ENCODE measurements at regions not wholly inside any gene's neighbourhood (a gene's known extent, or its start where the extent isn't known, plus 50 kb on each side); places are given as distances from the start of the nearest gene placed in this dataset.
"Not testable (repeated sequence)": the region's sequence is repeated elsewhere in the genome, so short reads cannot be mapped to it uniquely, and the experiment has no call there.

GRCh38 chr2:37722971-37723370 is 51.5 kb upstream of the CDC42EP3 start:
- not testable (repeated sequence) for H3K36me3 Mint-ChIP-seq, H3K27ac Mint-ChIP-seq, H3K4me3 Mint-ChIP-seq, H3K27me3 Mint-ChIP-seq, H3K9me3 Mint-ChIP-seq, H3K4me1 Mint-ChIP-seq

- no peak overlapping the region for H3K27ac Mint-ChIP-seq
- no peak overlapping the region for H3K4me3 Mint-ChIP-seq
- peaks cover 6% of the 10 kb centered on the region for H3K4me1 Mint-ChIP-seq
- H3K36me3 Mint-ChIP-seq: no peaks in the 10 kb centered on the region
- H3K9me3 Mint-ChIP-seq: no peaks in the 10 kb centered on the region
- H3K27me3 Mint-ChIP-seq: no peaks in the 10 kb centered on the region
Observed at GRCh38 chr2:37730037-37730818, 58.8 kb upstream of the CDC42EP3 start.

GRCh38 chr2:37732412-37732811 is 61.0 kb upstream of the CDC42EP3 start:
- not testable (repeated sequence) for H3K4me3 Mint-ChIP-seq

GRCh38 chr2:37733251-37733650 is 61.8 kb upstream of the CDC42EP3 start:
- no peaks in the 10 kb centered on the region for H3K9me3 Mint-ChIP-seq

More at GRCh38 chr2:37732412-37732811, 61.0 kb upstream of the CDC42EP3 start:
- not testable (repeated sequence) for H3K9me3 Mint-ChIP-seq, H3K27ac Mint-ChIP-seq, H3K4me1 Mint-ChIP-seq, H3K36me3 Mint-ChIP-seq, H3K27me3 Mint-ChIP-seq

GRCh38 chr2:37733955-37734354 is 62.5 kb upstream of the CDC42EP3 start:
- H3K9me3 Mint-ChIP-seq, H3K27me3 Mint-ChIP-seq, H3K4me1 Mint-ChIP-seq, H3K36me3 Mint-ChIP-seq, H3K27ac Mint-ChIP-seq, H3K4me3 Mint-ChIP-seq: not testable (repeated sequence)

More at GRCh38 chr2:37733251-37733650, 61.8 kb upstream of the CDC42EP3 start:
- no peaks in the 10 kb centered on the region for H3K27me3 Mint-ChIP-seq
- no peak overlapping the region for H3K4me3 Mint-ChIP-seq
- H3K27ac Mint-ChIP-seq: no peak overlapping the region
- H3K36me3 Mint-ChIP-seq: no peaks in the 10 kb centered on the region
- peaks cover 6% of the 10 kb centered on the region for H3K4me1 Mint-ChIP-seq

- H3K9me3 Mint-ChIP-seq: not testable (repeated sequence)
Observed at GRCh38 chr2:37734891-37735523, 63.6 kb upstream of the CDC42EP3 start.

GRCh38 chr2:37735524-37735910 is 64.1 kb upstream of the CDC42EP3 start:
- not testable (repeated sequence) for H3K4me1 Mint-ChIP-seq, H3K27ac Mint-ChIP-seq, H3K27me3 Mint-ChIP-seq, H3K36me3 Mint-ChIP-seq, H3K9me3 Mint-ChIP-seq, H3K4me3 Mint-ChIP-seq

More at GRCh38 chr2:37734891-37735523, 63.6 kb upstream of the CDC42EP3 start:
- not testable (repeated sequence) for H3K36me3 Mint-ChIP-seq, H3K4me3 Mint-ChIP-seq, H3K27ac Mint-ChIP-seq, H3K27me3 Mint-ChIP-seq, H3K4me1 Mint-ChIP-seq

GRCh38 chr2:37737507-37737906 is 66.1 kb upstream of the CDC42EP3 start:
- Mint-ChIP-seq H3K9me3 (no peaks in the 10 kb centered on the region), H3K27me3 (no peaks in the 10 kb centered on the region), H3K4me3 (no peak overlapping the region)

GRCh38 chr2:37738266-37738885 is 66.9 kb upstream of the CDC42EP3 start:
- H3K27me3 Mint-ChIP-seq: no peaks in the 10 kb centered on the region
- H3K36me3 Mint-ChIP-seq: no peaks in the 10 kb centered on the region
- H3K4me1 Mint-ChIP-seq: no peaks in the 10 kb centered on the region
- no peaks in the 10 kb centered on the region for H3K9me3 Mint-ChIP-seq
- no peak overlapping the region for H3K4me3 Mint-ChIP-seq
- H3K27ac Mint-ChIP-seq: no peak overlapping the region

More at GRCh38 chr2:37737507-37737906, 66.1 kb upstream of the CDC42EP3 start:
- H3K27ac Mint-ChIP-seq: no peak overlapping the region
- H3K36me3 Mint-ChIP-seq: no peaks in the 10 kb centered on the region
- no peaks in the 10 kb centered on the region for H3K4me1 Mint-ChIP-seq

GRCh38 chr2:37739153-37739552 is 67.7 kb upstream of the CDC42EP3 start:
- no peaks in the 10 kb centered on the region for H3K9me3 Mint-ChIP-seq
- H3K4me3 Mint-ChIP-seq: no peak overlapping the region
- no peaks in the 10 kb centered on the region for H3K4me1 Mint-ChIP-seq
- H3K27me3 Mint-ChIP-seq: no peaks in the 10 kb centered on the region
- H3K36me3 Mint-ChIP-seq: no peaks in the 10 kb centered on the region
- H3K27ac Mint-ChIP-seq: no peak overlapping the region

GRCh38 chr2:37740164-37740739 is 68.8 kb upstream of the CDC42EP3 start:
- Mint-ChIP-seq H3K4me1 (no peaks in the 10 kb centered on the region), H3K9me3 (no peaks in the 10 kb centered on the region), H3K4me3 (no peak overlapping the region), H3K27me3 (no peaks in the 10 kb centered on the region), H3K27ac (no peak overlapping the region), H3K36me3 (no peaks in the 10 kb centered on the region)

GRCh38 chr2:37742286-37742685 is 70.8 kb upstream of the CDC42EP3 start:
- Mint-ChIP-seq H3K4me1 (no peaks in the 10 kb centered on the region), H3K27me3 (no peaks in the 10 kb centered on the region), H3K27ac (no peak overlapping the region), H3K4me3 (no peak overlapping the region), H3K9me3 (no peaks in the 10 kb centered on the region), H3K36me3 (no peaks in the 10 kb centered on the region)

- H3K9me3 Mint-ChIP-seq: no peaks in the 10 kb centered on the region
- H3K4me3 Mint-ChIP-seq: no peak overlapping the region
- no peaks in the 10 kb centered on the region for H3K36me3 Mint-ChIP-seq
- H3K27me3 Mint-ChIP-seq: no peaks in the 10 kb centered on the region
- H3K4me1 Mint-ChIP-seq: no peaks in the 10 kb centered on the region
- no peak overlapping the region for H3K27ac Mint-ChIP-seq
Observed at GRCh38 chr2:37744010-37744409, 72.6 kb upstream of the CDC42EP3 start.

- H3K27me3 Mint-ChIP-seq, H3K9me3 Mint-ChIP-seq, H3K4me3 Mint-ChIP-seq, H3K4me1 Mint-ChIP-seq, H3K27ac Mint-ChIP-seq, H3K36me3 Mint-ChIP-seq: not testable (repeated sequence)
Observed at GRCh38 chr2:37744961-37745360, 73.5 kb upstream of the CDC42EP3 start.

GRCh38 chr2:37746011-37746410 is 74.6 kb upstream of the CDC42EP3 start:
- H3K27ac Mint-ChIP-seq, H3K4me3 Mint-ChIP-seq, H3K27me3 Mint-ChIP-seq, H3K4me1 Mint-ChIP-seq, H3K36me3 Mint-ChIP-seq, H3K9me3 Mint-ChIP-seq: not testable (repeated sequence)

- no peaks in the 10 kb centered on the region for H3K36me3 Mint-ChIP-seq
- H3K9me3 Mint-ChIP-seq: no peaks in the 10 kb centered on the region
- H3K4me1 Mint-ChIP-seq: no peaks in the 10 kb centered on the region
- no peaks in the 10 kb centered on the region for H3K27me3 Mint-ChIP-seq
- no peak overlapping the region for H3K27ac Mint-ChIP-seq
- no peak overlapping the region for H3K4me3 Mint-ChIP-seq
Observed at GRCh38 chr2:37746883-37747282, 75.4 kb upstream of the CDC42EP3 start.
